Left renal pelvis (tissue), 4 donors: ENCODE measurements at regions not wholly inside any gene's neighbourhood (a gene's known extent, or its start where the extent isn't known, plus 50 kb on each side); places are given as distances from the start of the nearest gene placed in this dataset.

Source experiments
- DNase-seq, 4 donors: peaks; one replicate each; pipeline ENCODE4 v3.0.0-alpha.2; 2013; ENCODE audit warnings: low read depth in 4 of 4, low spot score in 3 of 4

GRCh38 chr15:96882121-96882772 lies 551.7 kb downstream of the NR2F2 start:
- no peak for DNase-seq

GRCh38 chr15:96887730-96888129 lies 557.2 kb downstream of the NR2F2 start:
- no peak for DNase-seq

GRCh38 chr15:96888764-96889163 lies 558.3 kb downstream of the NR2F2 start:
- no peak for DNase-seq

GRCh38 chr15:96889734-96890480 lies 559.4 kb downstream of the NR2F2 start:
- no peak for DNase-seq

- no peak for DNase-seq
Observed at GRCh38 chr15:96891046-96891445, 560.5 kb downstream of the NR2F2 start.

GRCh38 chr15:96893159-96893906 lies 562.8 kb downstream of the NR2F2 start:
- DNase-seq = peak in 1 of 4 donors; percentile 32

GRCh38 chr15:96894659-96895058 lies 564.2 kb downstream of the NR2F2 start:
- no peak for DNase-seq

GRCh38 chr15:96896766-96897165 lies 566.3 kb downstream of the NR2F2 start:
- DNase-seq = no peak

GRCh38 chr15:96914081-96914480 lies 583.6 kb downstream of the NR2F2 start:
- DNase-seq = no peak

GRCh38 chr15:96916750-96917149 lies 586.2 kb downstream of the NR2F2 start:
- DNase-seq = no peak

- DNase-seq = no peak
Observed at GRCh38 chr15:96924570-96924969, 594.1 kb downstream of the NR2F2 start.

GRCh38 chr15:96947296-96948229 lies 617.1 kb downstream of the NR2F2 start:
- DNase-seq = peak in 2 of 4 donors; percentile 28 to 30

GRCh38 chr15:96948981-96949380 lies 618.5 kb downstream of the NR2F2 start:
- DNase-seq = no peak

GRCh38 chr15:96958721-96959120 lies 628.2 kb downstream of the NR2F2 start:
- DNase-seq = no peak

- no peak for DNase-seq
Observed at GRCh38 chr15:96959501-96959900, 629.0 kb downstream of the NR2F2 start.

- no peak for DNase-seq
Observed at GRCh38 chr15:96960711-96961480, 630.4 kb downstream of the NR2F2 start.

- no peak for DNase-seq
Observed at GRCh38 chr15:96966554-96966953, 636.1 kb downstream of the NR2F2 start.

- no peak for DNase-seq
Observed at GRCh38 chr15:96969732-96970710, 639.5 kb downstream of the NR2F2 start.

- no peak for DNase-seq
Observed at GRCh38 chr15:96972201-96972600, 641.7 kb downstream of the NR2F2 start.
